K562 (cell line): ENCODE measurements at regions not wholly inside any gene's neighbourhood (a gene's known extent, or its start where the extent isn't known, plus 50 kb on each side); places are given as distances from the start of the nearest gene placed in this dataset.

Source experiments
- ATAC-seq: fragments of 200-7000 bp; cut with Tn5 transposase; 3 replicates; pipeline ENCODE4 v1.9.1; 2020; ENCODE audit warnings: moderate library complexity
- BruUV-seq: library from RNA; stranded (reverse); fragments of 400-500 nt; replicated peaks from 2 replicates; lab custom pipeline; 2021; lab: Mats Ljungman, UMichigan
- CTCF ChIA-PET: fragments of 300-600 bp; formaldehyde crosslinking; extraction: SDS; loops from one replicate; lab custom pipeline; 2021; ENCODE audit warnings: low intra/inter-chr PET ratio; lab: Yijun Ruan, JAX
- POLR2A ChIA-PET: fragments of 300-600, 350-650 bp; sonication (Branson Sonifier 250); formaldehyde crosslinking; extraction: SDS; loops from one replicate; lab custom pipeline; 2021; ENCODE audit warnings: antibody characterized with exemption, inconsistent platforms; lab: Yijun Ruan, JAX
- DNase-seq, 4 experiments: peaks; one replicate each; pipeline versions ENCODE4 v3.0.0 to v3.0.0-alpha.2; 2011 to 2018; ENCODE audit warnings: low spot score in 3 of 4, mixed read lengths in 3 of 4; ENCODE audit errors: extremely low read depth in 1 of 4
- FAIRE-seq: peaks from 2 replicates; lab custom pipeline; 2011; peaks lifted over from hg19 to GRCh38; lab: Jason Lieb, UNC
- H2AFZ ChIP-seq: 2 replicates; pipeline ENCODE4 v1.6.0; 2011; ENCODE audit warnings: low read depth, low read length, control low read depth, inconsistent platforms
- H3K27ac ChIP-seq: fragments of 200-600 bp; 3 replicates; pipeline ENCODE4 v1.8.0; 2011; ENCODE audit warnings: low read depth, mild to moderate bottlenecking, control low read depth, inconsistent platforms, low read length, moderate library complexity, mixed read lengths; ENCODE audit errors: extremely low read depth
- H3K27me3 ChIP-seq, 2 experiments: fragments of 300-600 bp in 1 of 2; 2 replicates in 1 of 2; 3 replicates in 1 of 2; pipeline versions ENCODE4 v1.6.0 to v1.8.0; 2011; ENCODE audit warnings: inconsistent platforms in 2 of 2, low read length in 2 of 2, mild to moderate bottlenecking in 1 of 2, mixed read lengths in 1 of 2, moderate library complexity in 1 of 2; ENCODE audit not compliant: control insufficient read depth in 2 of 2, insufficient read depth in 2 of 2
- H3K36me3 ChIP-seq: fragments of 300-600 bp; 3 replicates; pipeline ENCODE4 v1.8.0; 2011; ENCODE audit warnings: mild to moderate bottlenecking, low read length, inconsistent platforms; ENCODE audit not compliant: control insufficient read depth, insufficient read depth
- H3K4me1 ChIP-seq, 2 experiments: fragments of 200-600 bp in 1 of 2; replicated peaks in 1 of 2; 2 replicates in 1 of 2; 3 replicates in 1 of 2; pipeline versions ENCODE4 v1.5.1 to v1.8.0; 2011; ENCODE audit warnings: inconsistent platforms in 2 of 2, low read length in 2 of 2, mild to moderate bottlenecking in 1 of 2, mixed read lengths in 1 of 2, moderate library complexity in 1 of 2; ENCODE audit not compliant: control insufficient read depth in 2 of 2, insufficient read depth in 2 of 2
- H3K4me2 ChIP-seq: 2 replicates; pipeline ENCODE4 v1.6.1; 2011; ENCODE audit warnings: low read length, control low read depth, inconsistent platforms, mixed read lengths; ENCODE audit not compliant: insufficient read depth
- H3K4me3 ChIP-seq: fragments of 200-600 bp; sonication (generic), shearing (Covaris generic); 2 replicates; pipeline ENCODE4 v1.5.1; 2016; ENCODE audit warnings: control low read depth, inconsistent platforms
- H3K79me2 ChIP-seq: fragments of 200-600 bp; 3 replicates; pipeline ENCODE4 v1.8.0; 2011; ENCODE audit warnings: low read length, inconsistent platforms; ENCODE audit not compliant: control insufficient read depth, insufficient read depth
- H3K9ac ChIP-seq, 2 experiments: 2 replicates each; pipeline versions ENCODE4 v1.6.0 to v1.6.1; 2011; ENCODE audit warnings: low read depth in 2 of 2, low read length in 2 of 2, control low read depth in 1 of 2, inconsistent platforms in 1 of 2, mild to moderate bottlenecking in 1 of 2, mixed read lengths in 1 of 2; ENCODE audit not compliant: insufficient read depth in 1 of 2
- H3K9me1 ChIP-seq: one replicate; pipeline ENCODE4 v1.6.0; 2011; ENCODE audit warnings: inconsistent platforms, mild to moderate bottlenecking, low read length, moderate library complexity; ENCODE audit not compliant: control insufficient read depth, insufficient read depth
- H3K9me3 ChIP-seq: replicated peaks from 2 replicates; pipeline ENCODE4 v1.5.1; 2011; ENCODE audit warnings: low read depth, low read length, inconsistent platforms; ENCODE audit not compliant: control insufficient read depth, insufficient read depth
- H4K20me1 ChIP-seq: replicated peaks from 2 replicates; pipeline ENCODE4 v1.6.1; 2011; ENCODE audit warnings: low read length, inconsistent platforms, mixed read lengths; ENCODE audit not compliant: control insufficient read depth, insufficient read depth
- BCL6 ChIP-seq: fragments of 250-450 bp; sonication (Bioruptor Pico); IDR thresholded peaks from 2 replicates; pipeline ENCODE4 v1.4.0; 2020
- KDM1A ChIP-seq, 2 experiments: fragments of 450-650 bp; IDR thresholded peaks; 2 replicates each; pipeline ENCODE4 v1.6.1; 2016; ENCODE audit warnings: mild to moderate bottlenecking in 2 of 2
- SRSF3 ChIP-seq: fragments of 200-400 bp; formaldehyde crosslinking; IDR thresholded peaks from 2 replicates; pipeline ENCODE4 v1.6.1; 2016; ENCODE audit warnings: mild to moderate bottlenecking, low read length, moderate library complexity; ENCODE audit not compliant: insufficient read depth
- TBL1XR1 ChIP-seq, 2 experiments: IDR thresholded peaks; 2 replicates each; pipeline ENCODE4 v1.6.1; 2012; ENCODE audit warnings: improper control_type of control experiment in 2 of 2, low read length in 2 of 2, mild to moderate bottlenecking in 1 of 2
- ZNF274 ChIP-seq: IDR thresholded peaks from 2 replicates; pipeline ENCODE4 v1.6.1; 2011; ENCODE audit warnings: low read depth, mild to moderate bottlenecking, low read length, moderate library complexity, borderline replicate concordance
- ZNF324 ChIP-seq: fragments of 250-450 bp; sonication (Bioruptor Pico); IDR thresholded peaks from 2 replicates; pipeline ENCODE4 v1.4.0; 2020; ENCODE audit warnings: mild to moderate bottlenecking
- WGBS: fragments of 100-300 bp; shearing (Covaris generic); methylation state at CpG from one replicate; pipeline ENCODE4 v1.1.6; 2016; ENCODE audit warnings: low coverage, mixed read lengths; ENCODE audit not compliant: insufficient coverage; ENCODE audit errors: missing lambda C conversion rate; 5-methylcytosine and 5-hydroxymethylcytosine counted together
- in situ Hi-C: fragments of 300-500 bp; cut with MboI; formaldehyde crosslinking; loops from 4 replicates; pipeline ENCODE4 v1.15.0; 2018; ENCODE audit warnings: inconsistent platforms, mixed read lengths
- intact Hi-C: fragments of 100-400 bp; cut with micrococcal nuclease; formaldehyde crosslinking; loops from 2 replicates; pipeline ENCODE4 v1.14.2; 2022
- TF ChIP-seq, protein P1 (sequence below), 2 experiments: fragments of 450-650 bp; IDR thresholded peaks; 2 replicates each; pipeline ENCODE4 v1.6.1; 2016; ENCODE audit warnings: mild to moderate bottlenecking in 2 of 2, borderline replicate concordance in 1 of 2, low read depth in 1 of 2, moderate library complexity in 1 of 2

DNA sequence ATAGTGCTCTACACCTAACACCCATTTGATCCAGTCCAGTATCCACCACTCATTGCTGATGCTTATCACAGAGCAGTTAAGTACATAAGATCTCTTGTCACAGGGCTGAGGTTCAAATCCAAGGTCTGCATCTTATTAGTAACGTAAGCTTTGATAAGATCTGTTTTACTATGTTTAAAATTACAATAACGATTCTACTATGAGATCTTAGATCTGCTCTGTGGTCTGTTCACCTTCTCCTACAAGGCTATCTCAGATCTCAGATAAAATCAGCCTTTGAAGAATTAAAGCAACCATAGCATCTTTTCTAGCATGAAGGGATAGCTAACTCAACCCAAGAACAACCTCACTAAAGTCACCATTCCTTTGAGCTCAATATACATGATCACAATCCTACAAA lies 431.0 kb upstream of the RORB start (continued):
- no peak for TF ChIP-seq SRSF3
- TF ChIP-seq ZNF274 = no peak

DNA sequence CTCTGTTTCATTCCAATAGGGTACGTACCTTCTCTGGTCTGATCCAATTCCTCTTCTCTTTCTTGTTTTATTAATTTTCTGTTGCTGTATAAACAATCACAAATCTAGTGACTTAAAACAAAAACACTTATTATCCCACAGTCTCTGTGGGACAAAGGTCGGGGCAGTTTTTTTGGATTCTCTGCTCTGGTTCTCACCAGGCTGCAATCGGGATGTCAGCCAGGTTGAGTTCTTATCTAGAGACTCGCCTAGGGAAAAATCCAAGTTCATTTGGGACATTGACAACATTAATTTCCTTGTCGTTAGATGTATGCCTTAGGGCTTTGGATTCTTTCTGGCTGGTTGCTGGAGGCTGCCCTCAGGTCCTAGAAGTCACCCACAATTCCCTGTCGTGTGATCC lies 430.5 kb upstream of the RORB start:
- ChIA-PET POLR2A (no interaction called here), CTCF (no interaction called here)
- Histone ChIP-seq H3K27me3 (no peaks in the 10 kb centered on the region), H3K79me2 (no peaks in the 10 kb centered on the region), H3K36me3 (no peaks in the 10 kb centered on the region), H3K4me1 (no peaks in the 10 kb centered on the region), H4K20me1 (no peaks in the 10 kb centered on the region), H2AFZ (no peak overlapping the region), H3K9ac (no peak overlapping the region), H3K4me2 (no peak overlapping the region), H3K9me3 (no peaks in the 10 kb centered on the region), H3K27ac (no peak overlapping the region), H3K9me1 (no peaks in the 10 kb centered on the region), H3K4me3 (no peak overlapping the region)
- intact Hi-C loops = no loop called here
- DNase-seq = no peak
- BruUV-seq = no TSS peak
- no peak for FAIRE-seq
- in situ Hi-C loops = no loop called here
- ATAC-seq = no peak
- no peak for TF ChIP-seq BCL6 (CRISPR knock-in tag)
- TF ChIP-seq TBL1XR1 (IDR thresholded peaks at IDR 0.05; ENCODE audit: low read length in 2 of 2) = no peak
- TF ChIP-seq ZNF324 (CRISPR knock-in tag) = no peak
- TF ChIP-seq KDM1A (IDR thresholded peaks at IDR 0.05) = no peak
- TF ChIP-seq, protein P1, sequence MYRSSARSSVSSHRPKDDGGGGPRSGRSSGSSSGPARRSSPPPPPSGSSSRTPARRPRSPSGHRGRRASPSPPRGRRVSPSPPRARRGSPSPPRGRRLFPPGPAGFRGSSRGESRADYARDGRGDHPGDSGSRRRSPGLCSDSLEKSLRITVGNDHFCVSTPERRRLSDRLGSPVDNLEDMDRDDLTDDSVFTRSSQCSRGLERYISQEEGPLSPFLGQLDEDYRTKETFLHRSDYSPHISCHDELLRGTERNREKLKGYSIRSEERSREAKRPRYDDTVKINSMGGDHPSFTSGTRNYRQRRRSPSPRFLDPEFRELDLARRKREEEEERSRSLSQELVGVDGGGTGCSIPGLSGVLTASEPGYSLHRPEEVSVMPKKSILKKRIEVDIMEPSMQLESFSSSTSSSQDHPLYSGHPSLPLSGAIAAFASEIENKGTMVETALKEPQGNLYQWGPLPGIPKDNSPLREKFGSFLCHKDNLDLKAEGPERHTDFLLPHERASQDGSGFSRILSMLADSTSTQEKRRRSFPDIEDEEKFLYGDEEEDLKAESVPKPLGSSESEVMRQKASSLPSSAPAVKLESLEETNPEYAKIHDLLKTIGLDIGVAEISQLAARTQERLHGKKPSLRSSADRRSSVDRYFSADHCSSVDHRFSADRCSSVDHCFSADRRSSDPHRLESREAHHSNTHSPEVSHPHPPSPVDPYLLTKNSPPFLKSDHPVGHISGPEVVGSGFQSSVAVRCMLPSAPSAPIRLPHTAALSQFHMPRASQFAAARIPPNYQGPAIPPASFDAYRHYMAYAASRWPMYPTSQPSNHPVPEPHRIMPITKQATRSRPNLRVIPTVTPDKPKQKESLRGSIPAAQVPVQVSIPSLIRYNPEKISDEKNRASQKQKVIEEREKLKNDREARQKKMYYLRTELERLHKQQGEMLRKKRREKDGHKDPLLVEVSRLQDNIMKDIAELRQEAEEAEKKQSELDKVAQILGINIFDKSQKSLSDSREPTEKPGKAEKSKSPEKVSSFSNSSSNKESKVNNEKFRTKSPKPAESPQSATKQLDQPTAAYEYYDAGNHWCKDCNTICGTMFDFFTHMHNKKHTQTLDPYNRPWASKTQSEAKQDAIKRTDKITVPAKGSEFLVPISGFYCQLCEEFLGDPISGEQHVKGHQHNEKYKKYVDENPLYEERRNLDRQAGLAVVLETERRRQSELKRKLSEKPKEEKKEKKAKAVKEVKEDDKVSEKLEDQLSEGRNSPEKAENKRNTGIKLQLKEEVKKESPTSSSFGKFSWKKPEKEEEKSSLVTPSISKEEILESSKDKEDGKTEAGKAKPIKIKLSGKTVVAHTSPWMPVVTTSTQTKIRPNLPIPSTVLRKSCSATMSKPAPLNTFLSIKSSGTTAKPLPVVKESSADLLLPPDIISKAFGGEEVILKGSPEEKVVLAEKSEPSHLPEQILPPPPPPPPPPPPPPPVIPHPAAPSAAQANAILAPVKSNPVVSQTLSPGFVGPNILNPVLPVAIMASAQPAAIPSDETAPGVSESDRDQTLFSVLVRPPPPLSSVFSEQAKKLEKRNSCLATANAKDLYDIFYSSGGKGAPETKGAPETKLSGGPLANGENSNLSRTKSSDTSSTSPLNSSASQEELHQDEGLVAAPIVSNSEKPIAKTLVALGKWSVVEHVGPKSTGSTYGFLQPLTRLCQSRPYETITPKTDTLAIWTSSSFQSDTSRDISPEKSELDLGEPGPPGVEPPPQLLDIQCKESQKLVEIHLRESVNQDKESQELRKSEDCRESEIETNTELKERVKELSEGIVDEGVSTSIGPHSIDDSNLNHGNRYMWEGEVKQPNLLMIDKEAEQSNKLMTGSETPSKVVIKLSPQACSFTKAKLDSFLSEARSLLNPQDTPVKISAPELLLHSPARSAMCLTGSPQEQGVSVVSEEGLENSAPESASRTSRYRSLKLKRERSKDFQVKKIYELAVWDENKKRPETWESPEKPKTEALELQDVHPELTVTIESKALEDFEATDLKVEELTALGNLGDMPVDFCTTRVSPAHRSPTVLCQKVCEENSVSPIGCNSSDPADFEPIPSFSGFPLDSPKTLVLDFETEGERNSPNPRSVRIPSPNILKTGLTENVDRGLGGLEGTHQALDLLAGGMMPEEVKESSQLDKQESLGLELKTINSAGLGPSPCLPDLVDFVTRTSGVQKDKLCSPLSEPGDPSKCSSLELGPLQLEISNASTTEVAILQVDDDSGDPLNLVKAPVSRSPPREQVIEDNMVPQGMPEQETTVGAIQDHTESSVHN (IDR thresholded peaks at IDR 0.05; ENCODE audit: borderline replicate concordance in 1 of 2, low read depth in 1 of 2) = no peak
- 0% methylated on average over 6 of the region's 6 CpGs for WGBS
